LNCaP clone FGC (cell line): ENCODE measurements at regions not wholly inside any gene's neighbourhood (a gene's known extent, or its start where the extent isn't known, plus 50 kb on each side); places are given as distances from the start of the nearest gene placed in this dataset.

ENCODE experiments used
- DNase-seq: peaks from one replicate; pipeline ENCODE4 v3.0.0-alpha.2; 2011; ENCODE audit warnings: low read depth
- H3K4me3 ChIP-seq: 2 replicates; pipeline ENCODE4 v1.5.1; 2011; ENCODE audit warnings: mild to moderate bottlenecking, low read depth, low read length, control low read depth
- TF ChIP-seq, protein P1 (sequence below): IDR thresholded peaks from 2 replicates; pipeline ENCODE4 v1.5.1; 2012; ENCODE audit warnings: mild to moderate bottlenecking; ENCODE audit not compliant: control insufficient read depth, insufficient read depth; ENCODE audit errors: extremely low read depth

GRCh38 chr2:20521682-20522189, 74.9 kb downstream of the RHOB start:
- TF ChIP-seq, protein P1, sequence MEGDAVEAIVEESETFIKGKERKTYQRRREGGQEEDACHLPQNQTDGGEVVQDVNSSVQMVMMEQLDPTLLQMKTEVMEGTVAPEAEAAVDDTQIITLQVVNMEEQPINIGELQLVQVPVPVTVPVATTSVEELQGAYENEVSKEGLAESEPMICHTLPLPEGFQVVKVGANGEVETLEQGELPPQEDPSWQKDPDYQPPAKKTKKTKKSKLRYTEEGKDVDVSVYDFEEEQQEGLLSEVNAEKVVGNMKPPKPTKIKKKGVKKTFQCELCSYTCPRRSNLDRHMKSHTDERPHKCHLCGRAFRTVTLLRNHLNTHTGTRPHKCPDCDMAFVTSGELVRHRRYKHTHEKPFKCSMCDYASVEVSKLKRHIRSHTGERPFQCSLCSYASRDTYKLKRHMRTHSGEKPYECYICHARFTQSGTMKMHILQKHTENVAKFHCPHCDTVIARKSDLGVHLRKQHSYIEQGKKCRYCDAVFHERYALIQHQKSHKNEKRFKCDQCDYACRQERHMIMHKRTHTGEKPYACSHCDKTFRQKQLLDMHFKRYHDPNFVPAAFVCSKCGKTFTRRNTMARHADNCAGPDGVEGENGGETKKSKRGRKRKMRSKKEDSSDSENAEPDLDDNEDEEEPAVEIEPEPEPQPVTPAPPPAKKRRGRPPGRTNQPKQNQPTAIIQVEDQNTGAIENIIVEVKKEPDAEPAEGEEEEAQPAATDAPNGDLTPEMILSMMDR: no peak
- DNase-seq: no peak
- no peak overlapping the region for H3K4me3 ChIP-seq

GRCh38 chr2:20523073-20523798, 76.4 kb downstream of the RHOB start:
- no peak overlapping the region for H3K4me3 ChIP-seq
- no peak for DNase-seq
- TF ChIP-seq, protein P1: no peak

GRCh38 chr2:20523799-20524187, 76.9 kb downstream of the RHOB start:
- DNase-seq: no peak
- no peak overlapping the region for H3K4me3 ChIP-seq
- TF ChIP-seq, protein P1: no peak

DNA sequence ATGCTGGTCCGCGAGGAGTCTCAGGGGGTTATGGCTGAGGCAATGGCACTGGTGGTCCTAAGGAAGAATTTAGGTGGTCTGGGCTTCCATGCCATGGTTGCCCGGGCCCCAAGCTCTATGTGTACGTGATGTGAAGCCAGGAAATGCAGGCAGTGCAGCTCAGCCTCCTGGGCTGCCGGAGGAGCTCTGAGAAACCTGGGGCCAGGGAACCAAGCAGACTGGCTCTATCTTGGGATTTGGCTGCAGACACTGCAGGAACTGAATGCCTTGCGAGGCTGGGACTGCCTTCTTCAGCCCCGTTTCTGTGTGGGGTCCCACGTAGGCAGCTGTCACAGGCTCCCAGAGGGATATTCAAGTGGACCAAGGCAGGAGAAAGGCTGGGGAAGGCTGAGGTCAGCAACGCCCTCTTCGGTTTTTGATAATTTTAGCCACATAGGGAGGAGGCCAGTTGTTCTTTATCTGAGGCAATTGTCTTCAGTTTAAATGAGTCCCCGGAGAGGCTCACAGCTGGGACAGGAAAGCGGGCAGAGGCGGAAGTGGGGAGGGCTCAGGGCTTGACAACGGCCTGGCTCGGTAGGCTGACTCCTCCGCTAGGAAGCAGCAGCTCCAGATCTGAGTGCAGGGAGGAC, 77.7 kb downstream of the RHOB start:
- TF ChIP-seq, protein P1: no peak
- no peak overlapping the region for H3K4me3 ChIP-seq
- DNase-seq: no peak

GRCh38 chr2:20525041-20526035, 78.5 kb downstream of the RHOB start:
- H3K4me3 ChIP-seq: no peak overlapping the region
- TF ChIP-seq, protein P1: no peak
- no peak for DNase-seq

DNA sequence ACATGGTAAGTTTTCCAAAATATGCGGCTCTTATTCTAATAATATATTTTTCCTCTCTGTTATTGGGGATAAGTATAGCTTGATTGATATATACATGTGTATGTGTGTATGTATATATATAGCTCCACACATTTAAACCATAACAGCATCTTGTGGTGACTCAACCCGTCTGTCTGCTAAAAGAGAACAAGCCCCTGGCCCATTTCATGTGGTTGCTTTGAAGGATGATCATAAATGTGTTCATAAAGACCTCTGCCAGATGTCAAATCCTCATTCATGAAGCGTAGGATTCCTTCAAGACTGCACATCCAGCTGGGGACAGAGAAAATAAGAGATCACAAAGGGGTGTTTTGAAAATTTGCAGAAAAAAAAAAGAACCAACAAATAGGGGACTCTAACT, 79.3 kb downstream of the RHOB start:
- H3K4me3 ChIP-seq: no peak overlapping the region
- TF ChIP-seq, protein P1: no peak
- no peak for DNase-seq
